DOHH2 (cell line): ENCODE measurements at regions not wholly inside any gene's neighbourhood (a gene's known extent, or its start where the extent isn't known, plus 50 kb on each side); places are given as distances from the start of the nearest gene placed in this dataset.

Experiments
- CTCF ChIP-seq: fragments of 200-600 bp; sonication (generic); IDR thresholded peaks from one replicate; pipeline ENCODE4 v1.5.1; 2014; ENCODE audit warnings: antibody characterized with exemption, mild to moderate bottlenecking, low read depth, low read length; ENCODE audit not compliant: poor library complexity, severe bottlenecking
- EZH2phosphoT487 ChIP-seq: fragments of 200-600 bp; sonication (generic); IDR thresholded peaks from 2 replicates; pipeline ENCODE4 v1.6.1; 2017; ENCODE audit warnings: borderline replicate concordance, mild to moderate bottlenecking, antibody characterized with exemption, low read length, moderate library complexity, mixed read lengths

GRCh38 chr10:2935647-2936386 lies 131.5 kb upstream of the PFKP start:
- no peak for TF ChIP-seq CTCF
- TF ChIP-seq EZH2phosphoT487, result no peak
